Lung (tissue), 11 donors: ENCODE measurements at regions not wholly inside any gene's neighbourhood (a gene's known extent, or its start where the extent isn't known, plus 50 kb on each side); places are given as distances from the start of the nearest gene placed in this dataset.

Experiments used
- ATAC-seq: fragments of 200-7000 bp; cut with Tn5 transposase; one replicate; pipeline ENCODE4 v1.9.1; 2020; ENCODE audit warnings: moderate number of reproducible peaks; ENCODE audit not compliant: insufficient read depth, low FRiP score
- DNase-seq, 3 donors: peaks; one replicate each; pipeline ENCODE4 v3.0.0-alpha.2; 2013 to 2017
- H3K27ac ChIP-seq, 2 donors: one replicate each; pipeline ENCODE4 v1.5.1; 2013; ENCODE audit warnings: mild to moderate bottlenecking in 2 of 2, moderate library complexity in 2 of 2, control low read depth in 1 of 2, inconsistent platforms in 1 of 2, low read depth in 1 of 2, low read length in 1 of 2
- H3K27me3 ChIP-seq, 3 donors: one replicate each; pipeline ENCODE4 v1.5.1; 2013; ENCODE audit warnings: low read length in 2 of 3; ENCODE audit not compliant: control insufficient read depth in 3 of 3, insufficient read depth in 3 of 3
- H3K36me3 ChIP-seq, 4 donors: one replicate each; pipeline ENCODE4 v1.5.1; 2013; ENCODE audit warnings: low read length in 4 of 4, mild to moderate bottlenecking in 1 of 4, moderate library complexity in 1 of 4; ENCODE audit not compliant: control insufficient read depth in 4 of 4, insufficient read depth in 4 of 4
- H3K4me1 ChIP-seq, 5 donors: one replicate each; pipeline ENCODE4 v1.5.1; 2013; ENCODE audit warnings: low read length in 5 of 5, mild to moderate bottlenecking in 2 of 5, moderate library complexity in 1 of 5; ENCODE audit not compliant: control insufficient read depth in 5 of 5, insufficient read depth in 5 of 5
- H3K4me3 ChIP-seq: one replicate; pipeline ENCODE4 v1.5.1; 2013; ENCODE audit warnings: mild to moderate bottlenecking, control low read depth, moderate library complexity
- H3K9ac ChIP-seq, 2 donors: one replicate each; pipeline ENCODE4 v1.5.1; 2013; ENCODE audit warnings: low read length in 2 of 2, control low read depth in 1 of 2; ENCODE audit not compliant: insufficient read depth in 1 of 2
- H3K9me3 ChIP-seq, 4 donors: one replicate each; pipeline ENCODE4 v1.5.1; 2013; ENCODE audit warnings: low read length in 3 of 4, mild to moderate bottlenecking in 1 of 4, moderate library complexity in 1 of 4; ENCODE audit not compliant: control insufficient read depth in 4 of 4, insufficient read depth in 3 of 4
- CTCF ChIP-seq: IDR thresholded peaks from 2 replicates; pipeline ENCODE4 v1.5.1; 2012; ENCODE audit warnings: mild to moderate bottlenecking; ENCODE audit errors: control extremely low read depth, extremely low read depth
- WGBS, 2 donors: extraction: QIAGEN DNeasy Blood & Tissue Kit; methylation state at CpG; one replicate each; pipeline ENCODE4 v1.1.7; 2013; 5-methylcytosine and 5-hydroxymethylcytosine counted together
- donor health status: control.
- donor health status: control.
- donor health status: Bipolar disorder and iron deficiency.
- donor health status: healthy.
- donor health status: DM: yes; HTN: yes; CAD: no.

GRCh38 chr4:78671903-78672815 is 104.0 kb upstream of the BMP2K start:
- no peaks in the 10 kb centered on the region for H3K9me3 ChIP-seq
- H3K27me3 ChIP-seq, result no peaks in the 10 kb centered on the region
- WGBS, 2 donors, result 74 to 75% methylated on average over 5 of the region's 5 CpGs
- peaks cover 0 to 9% (median 2%) of the 10 kb centered on the region in 5 donors for H3K4me1 ChIP-seq
- TF ChIP-seq CTCF, result no peak
- ATAC-seq, result no peak
- no peak overlapping the region for H3K9ac ChIP-seq
- no peak overlapping the region for H3K4me3 ChIP-seq
- DNase-seq, result peak in 1 of 3 donors; percentile 36
- no peak overlapping the region for H3K27ac ChIP-seq
- no peaks in the 10 kb centered on the region for H3K36me3 ChIP-seq

GRCh38 chr4:78673337-78673736 is 102.8 kb upstream of the BMP2K start:
- H3K9me3 ChIP-seq, result no peaks in the 10 kb centered on the region
- H3K36me3 ChIP-seq, result no peaks in the 10 kb centered on the region
- H3K27ac ChIP-seq, result no peak overlapping the region
- WGBS, 2 donors, result 84 to 94% methylated on average over 2 of the region's 2 CpGs
- no peak overlapping the region for H3K4me3 ChIP-seq
- DNase-seq (no peak), ATAC-seq (no peak)
- no peak for TF ChIP-seq CTCF
- no peak overlapping the region for H3K9ac ChIP-seq
- no peaks in the 10 kb centered on the region for H3K27me3 ChIP-seq
- peaks cover 0 to 2% (median 1%) of the 10 kb centered on the region in 5 donors for H3K4me1 ChIP-seq

- 97 to 98% methylated on average over 1 of the region's 1 CpG for WGBS, 2 donors
- Histone ChIP-seq H3K9me3 (no peaks in the 10 kb centered on the region), H3K27me3 (no peaks in the 10 kb centered on the region), H3K4me1 (peaks cover 0 to 2% (median 0%) of the 10 kb centered on the region in 5 donors), H3K27ac (no peak overlapping the region), H3K36me3 (no peaks in the 10 kb centered on the region), H3K4me3 (no peak overlapping the region), H3K9ac (no peak overlapping the region)
- no peak for TF ChIP-seq CTCF
- ATAC-seq, result no peak
- DNase-seq, result no peak
Measured at GRCh38 chr4:78675325-78675724, 100.8 kb upstream of the BMP2K start.
